H1 (cell line): ENCODE measurements at regions not wholly inside any gene's neighbourhood (a gene's known extent, or its start where the extent isn't known, plus 50 kb on each side); places are given as distances from the start of the nearest gene placed in this dataset.

Experiments used
- CTCF ChIA-PET: fragments of 300-600 bp; sonication (Branson Sonifier 250); formaldehyde crosslinking; loops from one replicate; lab custom pipeline; 2021; ENCODE audit not compliant: partially characterized antibody; lab: Charles Lee
- POLR2A ChIA-PET: fragments of 300-600 bp; sonication (Branson Sonifier 250); formaldehyde crosslinking; loops from one replicate; lab custom pipeline; 2021; ENCODE audit warnings: inconsistent platforms; ENCODE audit not compliant: partially characterized antibody; lab: Charles Lee
- DNase-seq, 2 experiments: peaks; one replicate each; pipeline versions ENCODE4 v3.0.0 to v3.0.0-alpha.2; 2010 to 2022; ENCODE audit warnings: low spot score in 2 of 2, low read depth in 1 of 2, mixed read lengths in 1 of 2
- FAIRE-seq: peaks from 2 replicates; lab custom pipeline; 2011; peaks lifted over from hg19 to GRCh38; lab: Jason Lieb, UNC
- H2AFZ ChIP-seq: 2 replicates; pipeline ENCODE4 v1.8.1; 2012; ENCODE audit warnings: low read length, inconsistent platforms
- H2AK5ac ChIP-seq: 2 replicates; pipeline ENCODE4 v1.6.1; 2013; ENCODE audit warnings: low read depth, low read length
- H2BK120ac ChIP-seq: replicated peaks from 2 replicates; pipeline ENCODE3; 2013; ENCODE audit warnings: low read depth, low read length, inconsistent platforms
- H2BK12ac ChIP-seq: 2 replicates; pipeline ENCODE4 v1.6.1; 2013; ENCODE audit warnings: low read depth, low read length
- H2BK15ac ChIP-seq: 2 replicates; pipeline ENCODE4 v1.6.1; 2013; ENCODE audit warnings: low read length
- H2BK20ac ChIP-seq: 2 replicates; pipeline ENCODE4 v1.6.1; 2013; ENCODE audit warnings: low read length
- H2BK5ac ChIP-seq: 2 replicates; pipeline ENCODE4 v1.6.1; 2013; ENCODE audit warnings: low read depth, low read length
- H3K14ac ChIP-seq: 2 replicates; pipeline ENCODE4 v1.6.1; 2013; ENCODE audit warnings: inconsistent platforms; ENCODE audit not compliant: insufficient read length
- H3K18ac ChIP-seq: 2 replicates; pipeline ENCODE4 v1.6.1; 2013; ENCODE audit warnings: low read length; ENCODE audit errors: extremely low read depth
- H3K23ac ChIP-seq: 2 replicates; pipeline ENCODE4 v1.6.1; 2013; ENCODE audit warnings: inconsistent platforms; ENCODE audit not compliant: insufficient read length
- H3K23me2 ChIP-seq: 2 replicates; pipeline ENCODE4 v1.6.1; 2013; ENCODE audit warnings: low read depth, low read length
- H3K27ac ChIP-seq: 2 replicates; pipeline ENCODE4 v1.6.1; 2011; ENCODE audit warnings: low read depth, low read length, inconsistent platforms
- H3K27me3 ChIP-seq, 4 experiments: replicated peaks in 1 of 4; 1 replicate in 1 of 4; 2 replicates in 3 of 4; pipeline versions ENCODE4 v1.6.1 to v1.8.1; 2011 to 2013; ENCODE audit warnings: low read length in 3 of 4, mild to moderate bottlenecking in 3 of 4, inconsistent platforms in 2 of 4, mixed read lengths in 2 of 4, moderate library complexity in 1 of 4; ENCODE audit not compliant: control insufficient read depth in 3 of 4, insufficient read depth in 3 of 4; ENCODE audit errors: extremely low read depth in 1 of 4
- H3K36me3 ChIP-seq, 4 experiments: 2 replicates each; pipeline versions ENCODE4 v1.6.1 to v1.8.1; 2011 to 2013; ENCODE audit warnings: mild to moderate bottlenecking in 4 of 4, low read length in 3 of 4, moderate library complexity in 2 of 4, control low read depth in 1 of 4, inconsistent platforms in 1 of 4; ENCODE audit not compliant: insufficient read depth in 4 of 4, control insufficient read depth in 2 of 4
- H3K4ac ChIP-seq: replicated peaks from 2 replicates; pipeline ENCODE3; 2013; ENCODE audit warnings: low read length, low read depth, mixed read lengths, inconsistent platforms; ENCODE audit not compliant: insufficient read length
- H3K4me1 ChIP-seq, 4 experiments: replicated peaks in 1 of 4; 1 replicate in 1 of 4; 2 replicates in 3 of 4; pipeline versions ENCODE4 v1.6.1 to v1.8.1; 2011 to 2013; ENCODE audit warnings: low read length in 3 of 4, inconsistent platforms in 2 of 4, mixed read lengths in 1 of 4; ENCODE audit not compliant: insufficient read depth in 4 of 4, control insufficient read depth in 3 of 4
- H3K4me2 ChIP-seq, 2 experiments: 2 replicates each; pipeline versions ENCODE4 v1.6.1 to v1.8.1; 2011 to 2013; ENCODE audit warnings: low read depth in 2 of 2, low read length in 2 of 2, control low read depth in 1 of 2, inconsistent platforms in 1 of 2, mild to moderate bottlenecking in 1 of 2; ENCODE audit not compliant: insufficient read depth in 1 of 2
- H3K4me3 ChIP-seq, 4 experiments: fragments of 200-600, 300-600 bp in 1 of 4; sonication (generic), shearing (Covaris generic), sonication (Bioruptor Twin) in 1 of 4; 2 replicates each; pipeline versions ENCODE4 v1.5.1 to v1.8.1; 2011 to 2016; ENCODE audit warnings: low read length in 4 of 4, low read depth in 3 of 4, control low read depth in 2 of 4, inconsistent platforms in 2 of 4, mild to moderate bottlenecking in 2 of 4, mixed read lengths in 1 of 4, moderate library complexity in 1 of 4; ENCODE audit not compliant: insufficient read depth in 2 of 4; ENCODE audit errors: extremely low read depth in 1 of 4
- H3K56ac ChIP-seq: replicated peaks from 2 replicates; pipeline ENCODE3; 2013; ENCODE audit warnings: low read depth, mild to moderate bottlenecking, mixed read lengths, low read length, inconsistent platforms; ENCODE audit not compliant: insufficient read length
- H3K79me1 ChIP-seq: 2 replicates; pipeline ENCODE4 v1.6.1; 2013; ENCODE audit warnings: low read depth, low read length, control low read depth
- H3K79me2 ChIP-seq, 2 experiments: 2 replicates each; pipeline versions ENCODE4 v1.6.1 to v1.8.1; 2012 to 2013; ENCODE audit warnings: low read length in 2 of 2, mild to moderate bottlenecking in 2 of 2, inconsistent platforms in 1 of 2; ENCODE audit not compliant: insufficient read depth in 2 of 2, control insufficient read depth in 1 of 2
- H3K9ac ChIP-seq, 4 experiments: replicated peaks in 1 of 4; 1 replicate in 1 of 4; 2 replicates in 3 of 4; pipeline versions ENCODE4 v1.6.1 to v1.8.1; 2011 to 2013; ENCODE audit warnings: low read depth in 3 of 4, low read length in 3 of 4, control low read depth in 2 of 4, mild to moderate bottlenecking in 2 of 4, moderate library complexity in 2 of 4, inconsistent platforms in 1 of 4; ENCODE audit errors: extremely low read depth in 1 of 4
- H3K9me3 ChIP-seq, 2 experiments: 2 replicates each; pipeline versions ENCODE4 v1.6.1 to v1.8.1; 2012 to 2013; ENCODE audit warnings: mild to moderate bottlenecking in 2 of 2, moderate library complexity in 2 of 2, control low read depth in 1 of 2, inconsistent platforms in 1 of 2, low read depth in 1 of 2, low read length in 1 of 2, mixed read lengths in 1 of 2; ENCODE audit not compliant: insufficient read depth in 2 of 2
- H4K20me1 ChIP-seq, 2 experiments: replicated peaks in 1 of 2; 2 replicates each; pipeline versions ENCODE3 to v1.8.1; 2011 to 2013; ENCODE audit warnings: inconsistent platforms in 2 of 2, low read length in 2 of 2, mild to moderate bottlenecking in 1 of 2; ENCODE audit not compliant: insufficient read depth in 2 of 2, control insufficient read depth in 1 of 2
- H4K5ac ChIP-seq: 2 replicates; pipeline ENCODE4 v1.6.1; 2013; ENCODE audit warnings: low read length, low read depth, mixed read lengths, inconsistent platforms; ENCODE audit not compliant: insufficient read length
- H4K8ac ChIP-seq: 2 replicates; pipeline ENCODE4 v1.8.0; 2013; ENCODE audit warnings: mild to moderate bottlenecking, moderate library complexity, low read length, inconsistent platforms; ENCODE audit not compliant: insufficient read depth; ENCODE audit errors: extremely low read depth
- H4K91ac ChIP-seq: replicated peaks from 2 replicates; pipeline ENCODE3; 2013; ENCODE audit warnings: low read length, mixed read lengths, inconsistent platforms; ENCODE audit not compliant: insufficient read length
- BRCA1 ChIP-seq: IDR thresholded peaks from 2 replicates; pipeline ENCODE4 v1.6.1; 2012; ENCODE audit warnings: low read depth, low read length, improper control_type of control experiment
- CTCF ChIP-seq, 3 experiments: IDR thresholded peaks; 1 replicate in 2 of 3; 2 replicates in 1 of 3; pipeline versions ENCODE4 v1.5.1 to v1.6.1; 2011; ENCODE audit warnings: low read length in 3 of 3, mild to moderate bottlenecking in 3 of 3, inconsistent platforms in 2 of 3, low read depth in 1 of 3, moderate library complexity in 1 of 3; ENCODE audit not compliant: insufficient read depth in 1 of 3; ENCODE audit errors: control extremely low read depth in 1 of 3
- POLR2A ChIP-seq, 2 experiments: IDR thresholded peaks; 1 replicate in 1 of 2; 2 replicates in 1 of 2; pipeline ENCODE4 v1.6.1; 2011; ENCODE audit warnings: low read depth in 2 of 2, low read length in 2 of 2, mild to moderate bottlenecking in 2 of 2; ENCODE audit errors: control extremely low read depth in 1 of 2
- RAD21 ChIP-seq, 2 experiments: IDR thresholded peaks in 1 of 2; conservative IDR thresholded peaks in 1 of 2; 2 replicates each; pipeline ENCODE4 v1.6.1; 2011; ENCODE audit warnings: low read depth in 2 of 2, low read length in 2 of 2, improper control_type of control experiment in 1 of 2, inconsistent platforms in 1 of 2, mild to moderate bottlenecking in 1 of 2, moderate library complexity in 1 of 2
- RFX5 ChIP-seq: IDR thresholded peaks from 2 replicates; pipeline ENCODE4 v1.6.1; 2011; ENCODE audit warnings: low read depth, low read length, improper control_type of control experiment, borderline replicate concordance
- WGBS, 2 experiments: shearing (Covaris generic) in 1 of 2; methylation state at CpG; one replicate each; pipeline versions ENCODE4 v1.1.6 to v1.1.7; 2013 to 2015; ENCODE audit warnings: low lambda C conversion rate in 2 of 2, mixed read lengths in 2 of 2, inconsistent platforms in 1 of 2, low coverage in 1 of 2, missing lambda C conversion rate in 1 of 2; ENCODE audit not compliant: insufficient replicate concordance in 2 of 2, insufficient coverage in 1 of 2, insufficient read length in 1 of 2; ENCODE audit errors: extremely low coverage in 1 of 2, missing lambda C conversion rate in 1 of 2; 5-methylcytosine and 5-hydroxymethylcytosine counted together

GRCh38 chr18:27627927-27628326, 442.8 kb upstream of the CHST9 start:
- peak overlapping the region; percentile 1; the same call in 1 of the 2 replicates for H2AFZ ChIP-seq
- CTCF ChIA-PET = interaction anchor here (0.6 to 2.3 kb wide), 10 partner anchors 10 to 815 kb away, joined by 3 to 11 read pairs (median 3); no protein-coding TSS in a partner anchor
- H3K9ac ChIP-seq = no peak overlapping the region
- no peaks in the 10 kb centered on the region for H3K36me3 ChIP-seq
- WGBS, 2 experiments = 86% methylated on average over 4 of the region's 4 CpGs; no CpG with 5 or more reads in 1 of the 2 experiments
- H3K23ac ChIP-seq = no peak overlapping the region
- no peaks in the 10 kb centered on the region for H3K79me1 ChIP-seq
- no peak overlapping the region for H3K4ac ChIP-seq
- H4K5ac ChIP-seq = no peak overlapping the region
- H3K4me2 ChIP-seq = no peak overlapping the region
- no peak overlapping the region for H2BK15ac ChIP-seq
- H3K4me1 ChIP-seq = no peaks in the 10 kb centered on the region
- H3K18ac ChIP-seq = no peak overlapping the region
- no peak overlapping the region for H2AK5ac ChIP-seq
- TF ChIP-seq RAD21 (IDR thresholded peaks at IDR 0.05 in 1 of 2, conservative IDR thresholded peaks at IDR 0.05 in 1 of 2; ENCODE audit: low read depth in 2 of 2, low read length in 2 of 2) = peak; percentile 45 to 53
- no peak for TF ChIP-seq RFX5
- no peak for TF ChIP-seq BRCA1
- TF ChIP-seq CTCF (IDR thresholded peaks at IDR 0.05; ENCODE audit: control extremely low read depth in 1 of 3, insufficient read depth in 1 of 3, low read depth in 1 of 3, low read length in 3 of 3) = peak; percentile 27 to 54 (median 43); a peak in 3 of 4 replicates
- TF ChIP-seq POLR2A (IDR thresholded peaks at IDR 0.05; ENCODE audit: control extremely low read depth in 1 of 2, low read depth in 2 of 2, low read length in 2 of 2) = no peak
- no peaks in the 10 kb centered on the region for H3K9me3 ChIP-seq
- no peak overlapping the region for H2BK20ac ChIP-seq
- H3K27me3 ChIP-seq = no peaks in the 10 kb centered on the region
- H3K79me2 ChIP-seq = no peaks in the 10 kb centered on the region
- H3K4me3 ChIP-seq = no peak overlapping the region
- POLR2A ChIA-PET = no interaction called here
- peak; percentile 79 for FAIRE-seq
- H2BK5ac ChIP-seq = no peak overlapping the region
- no peak overlapping the region for H3K27ac ChIP-seq
- no peaks in the 10 kb centered on the region for H4K20me1 ChIP-seq
- no peak overlapping the region for H2BK12ac ChIP-seq
- no peak overlapping the region for H3K14ac ChIP-seq
- H2BK120ac ChIP-seq = no peak overlapping the region
- no peaks in the 10 kb centered on the region for H3K23me2 ChIP-seq
- no peak overlapping the region for H3K56ac ChIP-seq
- peak overlapping the region; percentile 33 for H4K91ac ChIP-seq
- no peak overlapping the region for H4K8ac ChIP-seq
- no peak for DNase-seq
